ENCODE measurements at regions not wholly inside any gene's neighbourhood (a gene's known extent, or its start where the extent isn't known, plus 50 kb on each side); places are given as distances from the start of the nearest gene placed in this dataset.
A peak's percentile ranks its signal among the peaks of the same experiment; 100 is the strongest.

- TF ChIP-seq, protein P1, sequence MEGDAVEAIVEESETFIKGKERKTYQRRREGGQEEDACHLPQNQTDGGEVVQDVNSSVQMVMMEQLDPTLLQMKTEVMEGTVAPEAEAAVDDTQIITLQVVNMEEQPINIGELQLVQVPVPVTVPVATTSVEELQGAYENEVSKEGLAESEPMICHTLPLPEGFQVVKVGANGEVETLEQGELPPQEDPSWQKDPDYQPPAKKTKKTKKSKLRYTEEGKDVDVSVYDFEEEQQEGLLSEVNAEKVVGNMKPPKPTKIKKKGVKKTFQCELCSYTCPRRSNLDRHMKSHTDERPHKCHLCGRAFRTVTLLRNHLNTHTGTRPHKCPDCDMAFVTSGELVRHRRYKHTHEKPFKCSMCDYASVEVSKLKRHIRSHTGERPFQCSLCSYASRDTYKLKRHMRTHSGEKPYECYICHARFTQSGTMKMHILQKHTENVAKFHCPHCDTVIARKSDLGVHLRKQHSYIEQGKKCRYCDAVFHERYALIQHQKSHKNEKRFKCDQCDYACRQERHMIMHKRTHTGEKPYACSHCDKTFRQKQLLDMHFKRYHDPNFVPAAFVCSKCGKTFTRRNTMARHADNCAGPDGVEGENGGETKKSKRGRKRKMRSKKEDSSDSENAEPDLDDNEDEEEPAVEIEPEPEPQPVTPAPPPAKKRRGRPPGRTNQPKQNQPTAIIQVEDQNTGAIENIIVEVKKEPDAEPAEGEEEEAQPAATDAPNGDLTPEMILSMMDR (IDR thresholded peaks at IDR 0.05; ENCODE audit: insufficient read depth, low read length): no peak
- TF ChIP-seq POLR2AphosphoS5 (IDR thresholded peaks at IDR 0.05; ENCODE audit: low read depth) (peak; percentile 99), GABPA (IDR thresholded peaks at IDR 0.05; ENCODE audit: low read depth) (peak; percentile 54; the same call in 1 of the 2 replicates), REST (IDR thresholded peaks at IDR 0.05; ENCODE audit: insufficient replicate concordance, low read depth) (no peak), SPI1 (IDR thresholded peaks at IDR 0.05; ENCODE audit: borderline replicate concordance, low read depth) (peak; percentile 96)
Observed at GRCh38 chr15:95446854-95447253, 883.6 kb upstream of the NR2F2 start.
